ENCODE measurements at regions not wholly inside any gene's neighbourhood (a gene's known extent, or its start where the extent isn't known, plus 50 kb on each side); places are given as distances from the start of the nearest gene placed in this dataset.
"Not testable (repeated sequence)": the region's sequence is repeated elsewhere in the genome, so short reads cannot be mapped to it uniquely, and the experiment has no call there.

GRCh38 chr2:201946746-201947145 is 86.9 kb upstream of the FZD7 start:
- not testable (repeated sequence) for H3K36me3 Mint-ChIP-seq (ENCODE audit: low read depth); H3K27me3 Mint-ChIP-seq (ENCODE audit: low read depth); H3K4me1 Mint-ChIP-seq (ENCODE audit: low read depth); H3K27ac Mint-ChIP-seq; H3K9me3 Mint-ChIP-seq; H3K4me3 Mint-ChIP-seq

- Mint-ChIP-seq H3K4me3 (no peak overlapping the region), H3K27me3 (ENCODE audit: low read depth) (peaks cover 3% of the 10 kb centered on the region), H3K4me1 (ENCODE audit: low read depth) (no peaks in the 10 kb centered on the region), H3K9me3 (no peaks in the 10 kb centered on the region), H3K36me3 (ENCODE audit: low read depth) (no peaks in the 10 kb centered on the region), H3K27ac (no peak overlapping the region)
Observed at GRCh38 chr2:201947287-201947686, 86.4 kb upstream of the FZD7 start.

GRCh38 chr2:201949181-201949926 is 84.3 kb upstream of the FZD7 start:
- Mint-ChIP-seq H3K4me3 (no peak overlapping the region), H3K36me3 (ENCODE audit: low read depth) (no peaks in the 10 kb centered on the region), H3K27me3 (ENCODE audit: low read depth) (no peaks in the 10 kb centered on the region), H3K9me3 (no peaks in the 10 kb centered on the region), H3K4me1 (ENCODE audit: low read depth) (no peaks in the 10 kb centered on the region), H3K27ac (no peak overlapping the region)

- H3K27me3 Mint-ChIP-seq (ENCODE audit: low read depth), result no peaks in the 10 kb centered on the region
- H3K27ac Mint-ChIP-seq, result no peak overlapping the region
- H3K4me3 Mint-ChIP-seq, result no peak overlapping the region
- H3K4me1 Mint-ChIP-seq (ENCODE audit: low read depth), result no peaks in the 10 kb centered on the region
- no peaks in the 10 kb centered on the region for H3K9me3 Mint-ChIP-seq
- H3K36me3 Mint-ChIP-seq (ENCODE audit: low read depth), result no peaks in the 10 kb centered on the region
Observed at GRCh38 chr2:201949927-201950246, 83.8 kb upstream of the FZD7 start.

- H3K27ac Mint-ChIP-seq, result no peak overlapping the region
- no peaks in the 10 kb centered on the region for H3K36me3 Mint-ChIP-seq (ENCODE audit: low read depth)
- H3K4me1 Mint-ChIP-seq (ENCODE audit: low read depth), result no peaks in the 10 kb centered on the region
- H3K9me3 Mint-ChIP-seq, result no peaks in the 10 kb centered on the region
- H3K4me3 Mint-ChIP-seq, result no peak overlapping the region
- no peaks in the 10 kb centered on the region for H3K27me3 Mint-ChIP-seq (ENCODE audit: low read depth)
Observed at GRCh38 chr2:201950606-201951005, 83.0 kb upstream of the FZD7 start.

- peaks cover 11% of the 10 kb centered on the region for H3K27me3 Mint-ChIP-seq (ENCODE audit: low read depth)
- no peaks in the 10 kb centered on the region for H3K9me3 Mint-ChIP-seq
- H3K4me1 Mint-ChIP-seq (ENCODE audit: low read depth), result no peaks in the 10 kb centered on the region
- no peaks in the 10 kb centered on the region for H3K36me3 Mint-ChIP-seq (ENCODE audit: low read depth)
- no peak overlapping the region for H3K27ac Mint-ChIP-seq
- H3K4me3 Mint-ChIP-seq, result no peak overlapping the region
Observed at GRCh38 chr2:201952187-201952586, 81.5 kb upstream of the FZD7 start.

GRCh38 chr2:201953396-201953795 is 80.3 kb upstream of the FZD7 start:
- no peaks in the 10 kb centered on the region for H3K36me3 Mint-ChIP-seq (ENCODE audit: low read depth)
- no peak overlapping the region for H3K4me3 Mint-ChIP-seq
- H3K27ac Mint-ChIP-seq, result no peak overlapping the region
- peaks cover 11% of the 10 kb centered on the region for H3K27me3 Mint-ChIP-seq (ENCODE audit: low read depth)
- H3K9me3 Mint-ChIP-seq, result no peaks in the 10 kb centered on the region
- H3K4me1 Mint-ChIP-seq (ENCODE audit: low read depth), result no peaks in the 10 kb centered on the region

- Mint-ChIP-seq H3K9me3 (no peaks in the 10 kb centered on the region), H3K27ac (no peak overlapping the region), H3K36me3 (ENCODE audit: low read depth) (no peaks in the 10 kb centered on the region), H3K4me3 (no peak overlapping the region), H3K27me3 (ENCODE audit: low read depth) (peaks cover 11% of the 10 kb centered on the region), H3K4me1 (ENCODE audit: low read depth) (no peaks in the 10 kb centered on the region)
Observed at GRCh38 chr2:201953880-201954279, 79.8 kb upstream of the FZD7 start.

- H3K36me3 Mint-ChIP-seq (ENCODE audit: low read depth), result no peaks in the 10 kb centered on the region
- no peaks in the 10 kb centered on the region for H3K4me1 Mint-ChIP-seq (ENCODE audit: low read depth)
- no peak overlapping the region for H3K4me3 Mint-ChIP-seq
- H3K9me3 Mint-ChIP-seq, result no peaks in the 10 kb centered on the region
- peaks cover 11% of the 10 kb centered on the region for H3K27me3 Mint-ChIP-seq (ENCODE audit: low read depth)
- H3K27ac Mint-ChIP-seq, result no peak overlapping the region
Observed at GRCh38 chr2:201955231-201955630, 78.4 kb upstream of the FZD7 start.

GRCh38 chr2:201955702-201956141 is 77.9 kb upstream of the FZD7 start:
- Mint-ChIP-seq H3K4me3 (no peak overlapping the region), H3K36me3 (ENCODE audit: low read depth) (no peaks in the 10 kb centered on the region), H3K27me3 (ENCODE audit: low read depth) (peaks cover 12% of the 10 kb centered on the region)

GRCh38 chr2:201956361-201956760 is 77.3 kb upstream of the FZD7 start:
- Mint-ChIP-seq H3K27me3 (ENCODE audit: low read depth) (peaks cover 15% of the 10 kb centered on the region), H3K36me3 (ENCODE audit: low read depth) (no peaks in the 10 kb centered on the region), H3K4me3 (no peak overlapping the region), H3K9me3 (no peaks in the 10 kb centered on the region), H3K27ac (peak overlapping the region; percentile 7), H3K4me1 (ENCODE audit: low read depth) (no peaks in the 10 kb centered on the region)

More at GRCh38 chr2:201955702-201956141, 77.9 kb upstream of the FZD7 start:
- H3K9me3 Mint-ChIP-seq, result no peaks in the 10 kb centered on the region
- no peaks in the 10 kb centered on the region for H3K4me1 Mint-ChIP-seq (ENCODE audit: low read depth)
- H3K27ac Mint-ChIP-seq, result no peak overlapping the region

- Mint-ChIP-seq H3K27me3 (ENCODE audit: low read depth) (peaks cover 15% of the 10 kb centered on the region), H3K4me1 (ENCODE audit: low read depth) (no peaks in the 10 kb centered on the region), H3K9me3 (no peaks in the 10 kb centered on the region), H3K4me3 (no peak overlapping the region), H3K27ac (no peak overlapping the region), H3K36me3 (ENCODE audit: low read depth) (no peaks in the 10 kb centered on the region)
Observed at GRCh38 chr2:201957091-201957490, 76.6 kb upstream of the FZD7 start.

GRCh38 chr2:201959198-201959597 is 74.5 kb upstream of the FZD7 start:
- H3K36me3 Mint-ChIP-seq (ENCODE audit: low read depth), result no peaks in the 10 kb centered on the region
- H3K9me3 Mint-ChIP-seq, result no peaks in the 10 kb centered on the region
- no peak overlapping the region for H3K27ac Mint-ChIP-seq
- no peaks in the 10 kb centered on the region for H3K4me1 Mint-ChIP-seq (ENCODE audit: low read depth)
- peaks cover 15% of the 10 kb centered on the region for H3K27me3 Mint-ChIP-seq (ENCODE audit: low read depth)
- H3K4me3 Mint-ChIP-seq, result no peak overlapping the region

- Mint-ChIP-seq H3K27ac (no peak overlapping the region), H3K4me3 (no peak overlapping the region), H3K36me3 (ENCODE audit: low read depth) (no peaks in the 10 kb centered on the region)
Observed at GRCh38 chr2:201959626-201960025, 74.0 kb upstream of the FZD7 start.

GRCh38 chr2:201960305-201960704 is 73.3 kb upstream of the FZD7 start:
- Mint-ChIP-seq H3K27me3 (ENCODE audit: low read depth) (peaks cover 15% of the 10 kb centered on the region), H3K36me3 (ENCODE audit: low read depth) (no peaks in the 10 kb centered on the region), H3K4me1 (ENCODE audit: low read depth) (no peaks in the 10 kb centered on the region), H3K27ac (no peak overlapping the region), H3K4me3 (no peak overlapping the region), H3K9me3 (no peaks in the 10 kb centered on the region)

More at GRCh38 chr2:201959626-201960025, 74.0 kb upstream of the FZD7 start:
- Mint-ChIP-seq H3K9me3 (no peaks in the 10 kb centered on the region), H3K27me3 (ENCODE audit: low read depth) (peaks cover 15% of the 10 kb centered on the region), H3K4me1 (ENCODE audit: low read depth) (no peaks in the 10 kb centered on the region)

- Mint-ChIP-seq H3K27me3 (ENCODE audit: low read depth) (peaks cover 10% of the 10 kb centered on the region), H3K4me3 (no peak overlapping the region), H3K9me3 (no peaks in the 10 kb centered on the region), H3K36me3 (ENCODE audit: low read depth) (no peaks in the 10 kb centered on the region), H3K4me1 (ENCODE audit: low read depth) (no peaks in the 10 kb centered on the region), H3K27ac (no peak overlapping the region)
Observed at GRCh38 chr2:201961401-201961800, 72.3 kb upstream of the FZD7 start.
